ENCODE measurements at regions not wholly inside any gene's neighbourhood (a gene's known extent, or its start where the extent isn't known, plus 50 kb on each side); places are given as distances from the start of the nearest gene placed in this dataset.
"Not testable (repeated sequence)": the region's sequence is repeated elsewhere in the genome, so short reads cannot be mapped to it uniquely, and the experiment has no call there.

GRCh38 chr4:18689308-18690115, 668.0 kb upstream of the LCORL start:
- POLR2A ChIA-PET (ENCODE audit: low non-redundant PET), result no interaction called here

GRCh38 chr4:18688351-18688750, 666.8 kb upstream of the LCORL start:
- H3K27ac ChIP-seq (ENCODE audit: low read depth, low read length, poor library complexity, severe bottlenecking); DNase-seq (ENCODE audit: low spot score); H3K9me3 ChIP-seq (ENCODE audit: low read depth, low read length, poor library complexity, severe bottlenecking); H3K36me3 ChIP-seq (ENCODE audit: insufficient read depth, low read length, poor library complexity, severe bottlenecking); H3K4me3 ChIP-seq (ENCODE audit: low read depth, low read length, poor library complexity, severe bottlenecking); BruUV-seq (replicated peaks); H3K27me3 ChIP-seq (replicated peaks; ENCODE audit: insufficient read depth, low read depth, low read length, poor library complexity); POLR2A ChIA-PET (ENCODE audit: low non-redundant PET); H3K4me1 ChIP-seq (ENCODE audit: insufficient read depth, low read length, poor library complexity, severe bottlenecking): not testable (repeated sequence)
- CTCF ChIA-PET, result interaction anchor here (0.6 kb wide), 1 partner anchor 47 kb away, joined by 3 read pairs; no protein-coding TSS in a partner anchor
- intact Hi-C loops (cut with micrococcal nuclease; ENCODE audit: unreplicated experiment), result loop anchor here (2.0 to 10.0 kb wide), 4 partner anchors 1564 to 1996 kb away; partner anchors contain the start of gene SLIT2

More at GRCh38 chr4:18689308-18690115, 668.0 kb upstream of the LCORL start:
- CTCF ChIA-PET, result no interaction called here
- TF ChIP-seq EZH2 (IDR thresholded peaks at IDR 0.05; ENCODE audit: borderline replicate concordance, low read depth, low read length, poor library complexity, severe bottlenecking) (no peak), CTCF (conservative IDR thresholded peaks at IDR 0.05; ENCODE audit: low read depth, low read length) (peak; percentile 86)
- no peaks in the 10 kb centered on the region for H3K9me3 ChIP-seq (ENCODE audit: low read depth, low read length, poor library complexity, severe bottlenecking)
- intact Hi-C loops (cut with micrococcal nuclease; ENCODE audit: unreplicated experiment), result loop anchor here (2.0 to 10.0 kb wide), 6 partner anchors 245 to 1995 kb away; partner anchors contain the start of gene SLIT2
- no peak overlapping the region for H3K27ac ChIP-seq (ENCODE audit: low read depth, low read length, poor library complexity, severe bottlenecking)
- peak; percentile 69 for DNase-seq (ENCODE audit: low spot score)
- H3K27me3 ChIP-seq (replicated peaks; ENCODE audit: insufficient read depth, low read depth, low read length, poor library complexity), result no peaks in the 10 kb centered on the region
- no peaks in the 10 kb centered on the region for H3K4me1 ChIP-seq (ENCODE audit: insufficient read depth, low read length, poor library complexity, severe bottlenecking)
- BruUV-seq (replicated peaks), result no TSS peak
- no peak overlapping the region for H3K4me3 ChIP-seq (ENCODE audit: low read depth, low read length, poor library complexity, severe bottlenecking)
- H3K36me3 ChIP-seq (ENCODE audit: insufficient read depth, low read length, poor library complexity, severe bottlenecking), result no peaks in the 10 kb centered on the region

GRCh38 chr4:18686338-18687037, 664.9 kb upstream of the LCORL start:
- H3K9me3 ChIP-seq (ENCODE audit: low read depth, low read length, poor library complexity, severe bottlenecking), result no peaks in the 10 kb centered on the region

More at GRCh38 chr4:18686338-18687037, 664.9 kb upstream of the LCORL start:
- Histone ChIP-seq H3K4me1 (ENCODE audit: insufficient read depth, low read length, poor library complexity, severe bottlenecking) (no peaks in the 10 kb centered on the region), H3K36me3 (ENCODE audit: insufficient read depth, low read length, poor library complexity, severe bottlenecking) (no peaks in the 10 kb centered on the region), H3K27me3 (replicated peaks; ENCODE audit: insufficient read depth, low read depth, low read length, poor library complexity) (no peaks in the 10 kb centered on the region), H3K4me3 (ENCODE audit: low read depth, low read length, poor library complexity, severe bottlenecking) (no peak overlapping the region), H3K27ac (ENCODE audit: low read depth, low read length, poor library complexity, severe bottlenecking) (no peak overlapping the region)
- CTCF ChIA-PET, result no interaction called here
- TF ChIP-seq EZH2 (IDR thresholded peaks at IDR 0.05; ENCODE audit: borderline replicate concordance, low read depth, low read length, poor library complexity, severe bottlenecking) (no peak), CTCF (conservative IDR thresholded peaks at IDR 0.05; ENCODE audit: low read depth, low read length) (no peak)
- POLR2A ChIA-PET (ENCODE audit: low non-redundant PET), result no interaction called here
- BruUV-seq (replicated peaks), result no TSS peak
- DNase-seq (ENCODE audit: low spot score), result no peak
- intact Hi-C loops (cut with micrococcal nuclease; ENCODE audit: unreplicated experiment), result loop anchor here (5.0 to 10.0 kb wide), 3 partner anchors 1566 to 1858 kb away; partner anchors contain the start of gene SLIT2
